WI38 (cell line): ENCODE measurements at regions not wholly inside any gene's neighbourhood (a gene's known extent, or its start where the extent isn't known, plus 50 kb on each side); places are given as distances from the start of the nearest gene placed in this dataset.

ENCODE experiments used
- H3K4me3 ChIP-seq: 2 replicates; pipeline ENCODE4 v1.5.1; 2011; ENCODE audit warnings: low read depth, mild to moderate bottlenecking, control low read depth, low read length
- TF ChIP-seq, protein P1 (sequence below): IDR thresholded peaks from 2 replicates; pipeline ENCODE4 v1.5.1; 2012; ENCODE audit warnings: low read depth, mild to moderate bottlenecking, control low read depth, low read length

DNA sequence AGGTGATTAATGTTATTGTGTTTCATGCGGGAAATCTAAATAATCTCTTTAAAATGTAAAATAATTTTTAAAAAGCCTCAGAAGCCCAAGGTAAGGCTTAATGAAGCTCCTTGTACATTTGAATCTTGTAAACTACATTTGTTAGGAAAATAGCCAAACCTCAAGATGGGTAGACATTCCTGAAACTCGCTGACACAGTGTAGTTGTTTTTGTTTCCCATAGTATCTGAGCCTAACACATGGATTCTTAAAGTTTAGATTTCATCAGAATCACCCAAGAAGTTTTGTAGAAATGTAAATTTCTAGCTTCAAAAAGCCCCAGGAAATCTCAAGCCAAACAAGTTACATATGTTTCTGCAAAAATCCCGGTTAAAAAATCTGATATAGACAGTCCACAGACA is 1221.1 kb upstream of the ACVR2A start:
- TF ChIP-seq, protein P1, sequence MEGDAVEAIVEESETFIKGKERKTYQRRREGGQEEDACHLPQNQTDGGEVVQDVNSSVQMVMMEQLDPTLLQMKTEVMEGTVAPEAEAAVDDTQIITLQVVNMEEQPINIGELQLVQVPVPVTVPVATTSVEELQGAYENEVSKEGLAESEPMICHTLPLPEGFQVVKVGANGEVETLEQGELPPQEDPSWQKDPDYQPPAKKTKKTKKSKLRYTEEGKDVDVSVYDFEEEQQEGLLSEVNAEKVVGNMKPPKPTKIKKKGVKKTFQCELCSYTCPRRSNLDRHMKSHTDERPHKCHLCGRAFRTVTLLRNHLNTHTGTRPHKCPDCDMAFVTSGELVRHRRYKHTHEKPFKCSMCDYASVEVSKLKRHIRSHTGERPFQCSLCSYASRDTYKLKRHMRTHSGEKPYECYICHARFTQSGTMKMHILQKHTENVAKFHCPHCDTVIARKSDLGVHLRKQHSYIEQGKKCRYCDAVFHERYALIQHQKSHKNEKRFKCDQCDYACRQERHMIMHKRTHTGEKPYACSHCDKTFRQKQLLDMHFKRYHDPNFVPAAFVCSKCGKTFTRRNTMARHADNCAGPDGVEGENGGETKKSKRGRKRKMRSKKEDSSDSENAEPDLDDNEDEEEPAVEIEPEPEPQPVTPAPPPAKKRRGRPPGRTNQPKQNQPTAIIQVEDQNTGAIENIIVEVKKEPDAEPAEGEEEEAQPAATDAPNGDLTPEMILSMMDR, result no peak
- no peak overlapping the region for H3K4me3 ChIP-seq

DNA sequence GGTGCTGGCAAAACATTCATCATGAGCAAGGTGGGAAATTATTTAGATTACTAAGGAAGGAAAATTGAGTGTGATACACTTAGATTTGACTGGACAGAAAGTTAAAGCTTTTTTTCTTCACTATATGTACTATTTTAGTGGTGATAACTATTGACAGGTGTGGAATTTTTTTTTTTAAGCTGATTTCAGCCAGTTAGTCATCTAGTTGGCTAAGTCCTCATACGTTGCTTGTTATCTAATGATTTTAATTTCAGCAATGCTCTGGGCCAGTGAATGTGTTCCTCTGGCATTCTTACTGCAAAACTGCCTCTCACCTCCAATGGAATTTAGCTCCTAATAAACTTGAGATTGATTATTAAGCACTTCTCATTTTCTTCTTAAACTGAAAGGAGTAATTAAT is 1223.2 kb upstream of the ACVR2A start:
- TF ChIP-seq, protein P1, result no peak
- H3K4me3 ChIP-seq, result no peak overlapping the region

DNA sequence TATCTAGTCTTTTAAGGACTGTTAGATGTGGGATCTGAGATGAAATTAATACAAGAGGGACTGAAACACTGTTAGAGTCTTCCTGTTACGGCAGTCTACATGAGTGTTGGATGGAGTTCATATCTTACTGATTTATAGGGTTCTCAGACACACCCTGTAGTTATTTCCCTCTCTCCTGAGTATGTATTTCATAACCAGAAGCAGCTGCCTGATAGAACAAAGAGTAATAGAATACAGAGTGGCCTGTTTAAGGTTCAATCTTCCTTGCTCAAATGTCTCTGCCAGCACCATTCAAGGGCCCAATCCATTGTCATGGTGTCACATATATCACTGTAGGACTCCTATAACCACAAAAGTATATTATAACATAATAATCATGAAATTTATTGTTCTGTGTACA is 1229.1 kb upstream of the ACVR2A start:
- H3K4me3 ChIP-seq, result no peak overlapping the region
- TF ChIP-seq, protein P1, result no peak

DNA sequence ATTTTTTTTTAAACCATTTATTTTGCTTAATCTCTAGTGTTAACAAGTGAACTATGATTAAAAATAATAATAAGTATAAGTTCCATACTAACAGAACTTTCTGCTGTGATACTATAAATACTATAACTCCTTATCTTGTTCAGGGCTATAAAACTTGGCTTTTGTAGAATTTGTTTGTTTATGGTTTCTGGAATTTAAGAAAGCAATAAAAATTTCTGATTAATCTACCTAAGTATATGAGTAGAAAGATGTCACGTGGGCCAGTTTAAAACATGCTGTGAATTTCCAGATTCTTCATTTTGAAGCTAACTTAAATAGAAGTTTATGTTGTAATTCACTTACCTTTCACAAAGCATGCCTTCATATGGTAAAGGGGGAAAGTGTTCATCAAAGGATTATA is 1236.3 kb upstream of the ACVR2A start:
- no peak overlapping the region for H3K4me3 ChIP-seq
- TF ChIP-seq, protein P1, result no peak

DNA sequence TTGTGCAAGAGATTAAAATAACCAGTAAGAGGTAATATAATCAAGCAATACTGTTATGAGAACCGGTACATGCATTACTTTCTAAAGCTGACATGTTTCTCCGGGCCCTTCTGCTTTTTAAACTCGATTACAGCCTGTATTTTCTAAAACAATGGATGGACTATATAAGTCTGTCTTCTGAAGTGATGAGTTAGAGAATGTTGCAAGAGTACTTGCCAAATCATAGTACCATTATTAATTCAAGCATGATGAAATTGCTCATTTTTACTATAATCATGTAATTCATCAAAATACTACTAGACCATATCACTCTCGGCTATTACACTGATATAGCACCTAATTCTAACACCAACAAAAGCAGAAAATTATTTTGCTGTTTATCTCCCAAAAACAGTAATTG is 1240.3 kb upstream of the ACVR2A start:
- H3K4me3 ChIP-seq, result no peak overlapping the region
- TF ChIP-seq, protein P1, result no peak

DNA sequence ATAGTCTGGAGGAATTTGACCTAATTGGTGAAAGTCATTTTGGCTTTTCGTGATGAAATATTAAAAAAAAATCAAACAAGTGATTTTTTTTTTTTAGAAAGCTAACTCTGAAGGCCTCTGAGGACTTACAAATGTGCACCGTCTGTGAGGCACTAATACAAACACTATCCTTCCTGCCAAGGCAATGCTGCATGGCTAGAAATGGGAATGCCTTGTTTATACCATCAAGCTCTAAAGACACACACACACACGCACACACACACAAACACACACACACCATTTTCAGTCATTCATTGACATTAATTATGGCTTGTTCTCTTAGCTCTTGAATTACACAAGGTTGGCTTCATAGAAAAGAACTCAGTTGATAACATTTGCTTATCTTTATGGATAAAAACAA is 1242.0 kb upstream of the ACVR2A start:
- TF ChIP-seq, protein P1, result no peak
- H3K4me3 ChIP-seq, result no peak overlapping the region

DNA sequence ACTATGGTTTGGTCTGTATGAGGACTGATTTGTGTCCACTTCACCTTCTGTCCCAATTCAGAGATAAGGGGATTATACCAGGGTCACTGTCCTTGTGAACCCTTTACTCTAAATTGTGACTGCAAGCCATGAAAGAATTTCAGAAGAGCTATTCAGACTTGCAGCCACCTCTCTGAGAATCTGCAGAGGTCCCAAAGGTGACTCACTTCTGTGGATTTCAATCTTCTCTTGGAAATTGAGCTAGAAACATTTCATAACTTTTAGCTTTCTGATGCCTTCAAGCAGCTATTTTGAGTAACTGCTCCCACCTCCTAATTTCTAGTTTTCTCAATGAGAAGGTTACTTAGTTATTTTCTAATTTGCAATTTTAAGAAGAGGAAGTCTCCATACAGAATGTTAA is 1242.4 kb upstream of the ACVR2A start:
- TF ChIP-seq, protein P1, result no peak
- H3K4me3 ChIP-seq, result no peak overlapping the region

DNA sequence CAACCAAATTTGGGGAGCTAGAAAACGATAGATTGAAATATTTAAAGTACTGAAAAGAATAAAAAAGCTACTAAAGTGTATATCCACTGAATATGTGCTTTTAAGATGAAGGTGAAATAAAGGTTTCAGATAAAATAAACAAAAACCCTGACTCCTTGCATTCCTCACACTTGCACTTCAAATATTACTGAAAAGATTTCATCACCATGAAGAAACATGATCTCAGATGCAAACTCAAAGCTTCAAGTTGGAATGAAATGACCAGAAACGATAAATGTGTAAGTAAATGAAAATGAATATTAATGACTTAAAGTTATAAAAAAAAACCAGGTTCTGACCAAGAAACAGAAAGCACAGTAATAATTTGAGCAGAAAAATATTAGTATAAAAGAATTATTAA is 1246.0 kb upstream of the ACVR2A start:
- TF ChIP-seq, protein P1, result no peak
- no peak overlapping the region for H3K4me3 ChIP-seq
